AG04450 (cell line): ENCODE measurements at regions not wholly inside any gene's neighbourhood (a gene's known extent, or its start where the extent isn't known, plus 50 kb on each side); places are given as distances from the start of the nearest gene placed in this dataset.
A peak's percentile ranks its signal among the peaks of the same experiment; 100 is the strongest.
"Not testable (repeated sequence)": the region's sequence is repeated elsewhere in the genome, so short reads cannot be mapped to it uniquely, and the experiment has no call there.

ENCODE experiments used
- CTCF ChIA-PET: fragments of 300-600, 350-600 bp; formaldehyde crosslinking; extraction: SDS; loops from one replicate; lab custom pipeline; 2022; ENCODE audit warnings: antibody characterized with exemption, inconsistent platforms; lab: Charles Lee
- POLR2A ChIA-PET: fragments of 350-600 bp; formaldehyde crosslinking; extraction: SDS; loops from one replicate; lab custom pipeline; 2021; ENCODE audit warnings: antibody characterized with exemption, inconsistent platforms; lab: Yijun Ruan, JAX
- DNase-seq: peaks from one replicate; pipeline ENCODE4 v3.0.0-alpha.2; 2011; ENCODE audit warnings: low read depth, low spot score
- H3K27ac ChIP-seq: one replicate; pipeline ENCODE4 v1.5.1; 2012; ENCODE audit warnings: low read depth, low read length, control low read depth
- H3K27me3 ChIP-seq: one replicate; pipeline ENCODE4 v1.6.0; 2012; ENCODE audit warnings: low read length; ENCODE audit not compliant: control insufficient read depth, insufficient read depth
- H3K4me3 ChIP-seq: 2 replicates; pipeline ENCODE4 v1.5.1; 2011; ENCODE audit warnings: mild to moderate bottlenecking, low read depth, low read length, control low read depth
- H3K9me3 ChIP-seq: 2 replicates; pipeline ENCODE4 v1.5.1; 2012; ENCODE audit warnings: low read length; ENCODE audit not compliant: control insufficient read depth, insufficient read depth
- CTCF ChIP-seq: IDR thresholded peaks from 2 replicates; pipeline ENCODE4 v1.5.1; 2011; ENCODE audit warnings: low read depth, low read length, control low read depth, inconsistent platforms

DNA sequence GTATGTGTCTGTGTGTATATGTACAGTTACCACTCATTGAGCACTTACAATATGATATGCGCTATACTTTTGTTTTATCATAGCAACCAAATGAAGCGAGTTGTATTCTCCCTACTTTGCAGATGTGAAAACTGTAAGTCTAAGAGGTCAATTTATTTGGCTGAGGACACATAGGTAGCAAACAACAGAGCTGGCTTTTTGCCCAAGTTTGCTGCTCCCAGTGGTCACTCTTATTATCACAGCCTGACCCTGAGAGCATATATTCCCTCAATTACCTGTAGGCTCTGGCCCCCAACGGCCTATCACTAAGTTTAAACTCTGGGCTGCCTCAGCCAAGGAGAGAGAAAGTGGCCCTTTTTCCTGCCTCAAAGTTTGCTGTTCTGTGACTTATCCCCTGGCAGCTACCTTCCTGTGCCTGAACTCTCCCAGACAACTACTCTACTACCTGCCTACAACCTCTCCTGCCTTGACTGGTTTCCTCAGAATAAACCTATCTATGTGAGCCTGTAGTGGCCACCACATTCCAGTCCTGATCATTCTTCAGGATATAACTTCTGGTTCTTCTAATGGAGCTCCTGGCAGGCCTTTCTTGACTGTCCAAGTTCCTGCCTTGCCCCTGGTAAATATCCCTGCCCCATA is 221.8 kb downstream of the FRK start:
- no peak for DNase-seq
- POLR2A ChIA-PET: no interaction called here

DNA sequence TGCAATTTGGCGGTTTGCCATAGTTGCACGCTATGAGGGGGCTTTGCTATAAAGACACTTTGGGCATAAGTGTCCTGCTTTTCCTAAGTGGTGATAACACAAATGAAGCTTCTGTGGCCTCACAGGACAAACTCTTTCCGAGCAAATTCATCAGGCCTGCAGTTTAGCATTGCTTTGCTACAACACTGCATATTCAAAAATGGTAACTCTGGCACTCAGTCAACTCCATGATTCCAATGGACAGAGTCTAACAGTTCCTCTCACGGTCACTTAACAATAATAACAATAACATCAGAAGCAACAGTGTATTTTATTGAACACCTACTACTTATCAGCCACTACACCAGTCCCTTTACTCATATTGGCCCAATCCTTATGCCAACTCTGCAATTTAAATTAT is 222.5 kb downstream of the FRK start:
- Histone ChIP-seq H3K27ac (no peak overlapping the region), H3K27me3 (no peaks in the 10 kb centered on the region), H3K9me3 (peaks cover 2% of the 10 kb centered on the region; the same call in 1 of the 2 replicates), H3K4me3 (no peak overlapping the region)
- no peak for TF ChIP-seq CTCF
- CTCF ChIA-PET: interaction anchor here (0.6 to 1.9 kb wide), 3 partner anchors 10 to 783 kb away, joined by 3 to 5 read pairs (median 5); no protein-coding TSS in a partner anchor
- no peak for DNase-seq
- POLR2A ChIA-PET: no interaction called here

More for the DNA sequence above, 221.8 kb downstream of the FRK start:
- Histone ChIP-seq H3K9me3 (peaks cover 2% of the 10 kb centered on the region; the same call in 1 of the 2 replicates), H3K4me3 (no peak overlapping the region), H3K27me3 (no peaks in the 10 kb centered on the region), H3K27ac (no peak overlapping the region)
- CTCF ChIA-PET: interaction anchor here (0.6 to 1.9 kb wide), 3 partner anchors 11 to 782 kb away, joined by 3 to 5 read pairs (median 5); no protein-coding TSS in a partner anchor
- peak; percentile 55 for TF ChIP-seq CTCF

GRCh38 chr6:115836374-115836773 is 224.3 kb downstream of the FRK start:
- H3K27me3 ChIP-seq, CTCF ChIA-PET, POLR2A ChIA-PET, H3K27ac ChIP-seq, H3K9me3 ChIP-seq, H3K4me3 ChIP-seq, DNase-seq: not testable (repeated sequence)

DNA sequence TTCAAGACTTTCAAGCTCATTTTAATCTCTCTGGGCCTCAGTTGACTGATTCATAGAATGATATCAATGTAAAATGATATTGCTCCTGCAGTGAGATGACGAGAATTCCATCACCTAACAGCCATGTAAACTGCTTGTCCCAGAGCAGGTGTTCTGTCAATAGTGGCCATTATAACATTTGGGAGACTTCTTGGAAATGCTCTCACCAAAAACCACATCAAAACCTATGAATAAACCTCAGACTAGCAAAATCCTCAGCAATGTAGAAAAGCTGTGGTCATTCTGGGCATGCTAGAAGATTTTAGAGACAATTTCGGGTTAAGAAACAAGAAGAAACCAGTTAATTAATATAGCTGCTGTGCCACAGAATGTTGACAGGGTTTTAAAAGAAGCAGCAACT is 225.4 kb downstream of the FRK start:
- peaks cover 2% of the 10 kb centered on the region; the same call in 1 of the 2 replicates for H3K9me3 ChIP-seq
- no peak overlapping the region for H3K27ac ChIP-seq
- TF ChIP-seq CTCF: no peak
- no peak overlapping the region for H3K4me3 ChIP-seq
- POLR2A ChIA-PET: no interaction called here
- CTCF ChIA-PET: no interaction called here
- no peak for DNase-seq
- H3K27me3 ChIP-seq: no peaks in the 10 kb centered on the region

GRCh38 chr6:115834542-115834941 is 226.1 kb downstream of the FRK start:
- H3K9me3 ChIP-seq, CTCF ChIA-PET, H3K27ac ChIP-seq, DNase-seq, H3K27me3 ChIP-seq, POLR2A ChIA-PET, H3K4me3 ChIP-seq: not testable (repeated sequence)

DNA sequence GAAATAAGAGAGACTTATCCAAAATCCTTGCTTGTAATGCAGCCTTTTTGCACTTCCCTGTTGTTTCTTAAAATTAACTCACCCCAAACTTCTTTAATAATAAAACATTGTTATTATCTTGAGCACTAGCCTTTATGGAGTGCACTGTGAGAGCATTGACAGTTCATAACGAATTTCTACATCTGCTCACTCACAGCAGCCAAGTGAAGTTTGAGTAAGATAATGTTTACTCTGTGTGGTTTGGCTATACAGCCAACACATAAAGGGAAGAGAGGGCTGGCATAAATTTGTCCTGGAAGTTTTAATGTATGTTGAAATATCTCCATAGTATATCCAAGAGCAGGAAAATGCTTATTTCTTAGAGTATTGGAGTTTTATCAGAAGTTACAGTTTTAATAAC is 227.9 kb downstream of the FRK start:
- no peak for TF ChIP-seq CTCF
- CTCF ChIA-PET: no interaction called here
- peaks cover 2% of the 10 kb centered on the region; the same call in 1 of the 2 replicates for H3K9me3 ChIP-seq
- H3K27ac ChIP-seq: no peak overlapping the region
- no peaks in the 10 kb centered on the region for H3K27me3 ChIP-seq
- DNase-seq: no peak
- POLR2A ChIA-PET: no interaction called here
- no peak overlapping the region for H3K4me3 ChIP-seq
